Progenitor cell of endocrine pancreas (in vitro differentiated cells): ENCODE measurements at regions not wholly inside any gene's neighbourhood (a gene's known extent, or its start where the extent isn't known, plus 50 kb on each side); places are given as distances from the start of the nearest gene placed in this dataset.

ENCODE experiments used
- DNase-seq: peaks from one replicate; pipeline ENCODE4 v3.0.0; 2021; ENCODE audit warnings: low spot score; ENCODE audit not compliant: unreplicated experiment
- H3K27ac Mint-ChIP-seq: 2 replicates; pipeline ENCODE4 v1.8.0; 2021; ENCODE audit warnings: mild to moderate bottlenecking, moderate library complexity, mixed read lengths
- H3K27me3 Mint-ChIP-seq: 2 replicates; pipeline ENCODE4 v1.8.0; 2021; ENCODE audit warnings: mixed read lengths
- H3K36me3 Mint-ChIP-seq: 2 replicates; pipeline ENCODE4 v1.8.0; 2022; ENCODE audit warnings: mixed read lengths; ENCODE audit not compliant: insufficient read depth
- H3K4me1 Mint-ChIP-seq: 2 replicates; pipeline ENCODE4 v1.8.0; 2021; ENCODE audit warnings: low read depth, mixed read lengths
- H3K4me3 Mint-ChIP-seq: 2 replicates; pipeline ENCODE4 v1.8.0; 2021; ENCODE audit warnings: low read depth, mild to moderate bottlenecking, moderate library complexity, mixed read lengths
- H3K9me3 Mint-ChIP-seq: 2 replicates; pipeline ENCODE4 v1.8.0; 2021; ENCODE audit warnings: low read depth, mixed read lengths
- TF ChIP-seq, protein P1 (sequence below): fragments of 200-600 bp; sonication (generic); IDR thresholded peaks from one replicate; pipeline ENCODE4 v1.5.0; 2021; ENCODE audit warnings: antibody characterized with exemption, mild to moderate bottlenecking; ENCODE audit not compliant: unreplicated experiment

DNA sequence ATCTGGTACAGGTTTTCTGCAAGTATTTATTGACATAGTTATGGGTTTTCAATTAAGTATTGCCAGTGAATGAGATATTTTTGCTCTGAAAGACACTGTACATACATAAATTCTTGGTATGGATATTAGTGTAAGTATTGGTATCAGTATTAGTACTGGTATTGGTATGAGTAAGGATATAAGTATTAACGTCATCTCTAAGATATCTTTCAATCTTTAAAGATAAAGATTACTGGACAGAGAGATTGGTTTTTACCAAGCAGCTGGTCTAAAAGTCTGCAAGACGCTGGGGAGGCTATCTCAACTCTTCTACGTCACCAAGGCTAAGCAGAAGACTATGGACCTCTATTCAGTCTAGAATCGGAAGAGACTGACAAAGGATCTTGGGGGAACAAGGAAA, 234.5 kb downstream of the NXPE2 start:
- Mint-ChIP-seq H3K9me3 (no peaks in the 10 kb centered on the region), H3K27ac (no peak overlapping the region)
- TF ChIP-seq, protein P1, sequence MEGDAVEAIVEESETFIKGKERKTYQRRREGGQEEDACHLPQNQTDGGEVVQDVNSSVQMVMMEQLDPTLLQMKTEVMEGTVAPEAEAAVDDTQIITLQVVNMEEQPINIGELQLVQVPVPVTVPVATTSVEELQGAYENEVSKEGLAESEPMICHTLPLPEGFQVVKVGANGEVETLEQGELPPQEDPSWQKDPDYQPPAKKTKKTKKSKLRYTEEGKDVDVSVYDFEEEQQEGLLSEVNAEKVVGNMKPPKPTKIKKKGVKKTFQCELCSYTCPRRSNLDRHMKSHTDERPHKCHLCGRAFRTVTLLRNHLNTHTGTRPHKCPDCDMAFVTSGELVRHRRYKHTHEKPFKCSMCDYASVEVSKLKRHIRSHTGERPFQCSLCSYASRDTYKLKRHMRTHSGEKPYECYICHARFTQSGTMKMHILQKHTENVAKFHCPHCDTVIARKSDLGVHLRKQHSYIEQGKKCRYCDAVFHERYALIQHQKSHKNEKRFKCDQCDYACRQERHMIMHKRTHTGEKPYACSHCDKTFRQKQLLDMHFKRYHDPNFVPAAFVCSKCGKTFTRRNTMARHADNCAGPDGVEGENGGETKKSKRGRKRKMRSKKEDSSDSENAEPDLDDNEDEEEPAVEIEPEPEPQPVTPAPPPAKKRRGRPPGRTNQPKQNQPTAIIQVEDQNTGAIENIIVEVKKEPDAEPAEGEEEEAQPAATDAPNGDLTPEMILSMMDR = no peak

DNA sequence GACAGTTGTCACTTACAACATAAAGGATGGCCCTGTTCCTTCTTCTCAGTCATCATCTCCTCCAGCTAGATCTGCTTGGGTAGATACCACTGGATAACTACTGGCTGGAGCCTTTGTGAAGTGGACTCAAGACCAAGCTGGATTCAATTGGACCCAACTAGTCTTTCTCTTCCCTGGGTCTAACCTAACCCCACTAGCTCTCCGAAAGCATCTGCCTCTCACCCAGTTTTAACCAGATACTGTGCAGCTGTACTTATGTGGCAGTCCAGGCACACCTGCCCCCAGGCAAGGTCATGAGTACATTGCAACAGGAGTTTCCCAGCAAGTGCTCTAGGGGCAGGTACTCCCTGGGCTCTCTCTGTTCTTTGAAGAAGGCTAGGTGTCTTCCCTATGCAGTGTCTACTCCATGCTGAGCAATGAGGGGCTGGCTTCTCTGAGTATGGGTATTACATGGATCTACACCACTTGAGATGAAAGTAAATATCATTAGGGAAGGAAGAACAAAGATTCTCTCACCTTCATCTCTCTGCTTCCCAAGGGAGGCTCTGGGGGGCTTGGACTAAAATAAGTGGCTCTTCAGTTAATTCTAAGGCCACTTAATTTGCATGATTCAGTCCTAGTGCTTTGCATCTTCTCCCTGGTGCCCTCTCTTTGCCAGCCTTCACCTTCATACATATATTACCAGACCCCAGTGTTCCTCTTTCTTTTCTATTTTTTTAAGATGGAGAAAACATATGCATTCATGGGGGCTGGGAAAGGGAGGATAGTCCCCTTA, 236.1 kb downstream of the NXPE2 start:
- no peaks in the 10 kb centered on the region for H3K9me3 Mint-ChIP-seq
- TF ChIP-seq, protein P1 = no peak
- H3K4me1 Mint-ChIP-seq = peaks cover 2% of the 10 kb centered on the region
- no peaks in the 10 kb centered on the region for H3K36me3 Mint-ChIP-seq
- peaks cover 11% of the 10 kb centered on the region for H3K27me3 Mint-ChIP-seq
- no peak for DNase-seq
- no peak overlapping the region for H3K4me3 Mint-ChIP-seq
- H3K27ac Mint-ChIP-seq = no peak overlapping the region

More for the DNA sequence above, 234.5 kb downstream of the NXPE2 start:
- Mint-ChIP-seq H3K4me3 (no peak overlapping the region), H3K4me1 (peaks cover 2% of the 10 kb centered on the region), H3K36me3 (no peaks in the 10 kb centered on the region), H3K27me3 (peaks cover 11% of the 10 kb centered on the region)
- DNase-seq = no peak

DNA sequence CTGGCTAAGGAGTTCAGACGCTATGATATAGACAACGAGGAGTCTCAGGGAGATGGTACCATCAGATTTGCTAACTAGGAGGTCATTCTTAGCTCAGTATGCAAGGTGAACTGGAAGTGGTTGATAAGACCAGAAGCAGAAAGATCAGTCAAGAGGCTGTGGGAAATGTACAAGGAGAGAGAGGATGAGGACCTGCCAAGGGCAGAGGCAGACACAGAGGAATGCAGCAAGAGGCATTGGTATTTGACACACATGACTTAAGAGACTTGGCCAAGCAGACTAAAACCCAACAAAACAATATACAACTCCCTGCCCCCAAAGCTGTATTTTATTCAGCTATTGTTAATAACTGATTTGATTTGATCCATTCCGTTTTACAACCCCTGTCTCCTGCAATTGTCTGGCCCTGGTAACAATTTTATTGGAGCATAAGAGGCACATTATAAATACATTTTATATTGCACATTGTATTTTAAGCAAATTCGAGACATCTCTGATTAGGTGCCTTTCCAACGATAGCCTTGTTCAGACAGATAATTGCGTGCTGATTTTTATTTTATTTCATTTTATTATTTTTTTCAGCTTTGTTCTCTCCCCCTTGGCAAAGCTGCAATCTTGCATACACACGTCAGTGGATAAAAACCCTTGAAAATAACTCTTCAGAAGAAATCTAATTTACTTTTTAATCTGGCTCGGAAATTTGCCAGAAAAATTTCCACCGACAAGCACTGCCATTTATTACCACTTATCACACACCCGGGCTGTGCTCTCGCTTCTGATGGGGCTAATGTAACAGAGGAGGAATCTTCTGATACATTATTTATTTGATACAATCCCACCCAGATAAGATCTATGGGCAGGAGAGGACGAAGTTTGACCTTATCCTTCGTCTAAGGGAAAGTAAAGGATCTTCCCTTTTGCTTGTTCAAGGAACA, 237.8 kb downstream of the NXPE2 start:
- no peak for DNase-seq
- Mint-ChIP-seq H3K27ac (no peak overlapping the region), H3K27me3 (peaks cover 16% of the 10 kb centered on the region), H3K4me3 (no peak overlapping the region), H3K36me3 (no peaks in the 10 kb centered on the region), H3K4me1 (no peaks in the 10 kb centered on the region), H3K9me3 (no peaks in the 10 kb centered on the region)
- TF ChIP-seq, protein P1 = no peak

DNA sequence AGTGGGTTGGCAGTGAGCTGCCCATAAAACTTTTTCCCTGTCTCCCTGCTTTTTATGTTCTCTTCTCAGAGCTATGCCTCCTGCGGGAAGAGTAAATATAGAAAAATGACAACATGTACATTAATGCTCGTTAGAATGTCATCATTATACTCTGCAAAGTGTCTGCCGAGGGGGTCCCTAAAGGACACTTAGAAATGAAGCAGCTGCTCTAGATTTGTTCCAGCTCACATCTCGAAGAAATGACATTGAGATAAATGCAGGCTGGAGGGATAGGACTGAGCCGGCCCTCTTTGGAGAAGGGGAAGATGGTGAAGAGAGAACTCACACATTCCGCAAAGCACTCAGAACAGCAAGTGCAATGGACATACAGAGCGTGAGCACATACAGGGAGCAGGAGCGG, 240.0 kb downstream of the NXPE2 start:
- H3K4me1 Mint-ChIP-seq = no peaks in the 10 kb centered on the region
- H3K36me3 Mint-ChIP-seq = no peaks in the 10 kb centered on the region
- no peak overlapping the region for H3K4me3 Mint-ChIP-seq
- DNase-seq = no peak
- TF ChIP-seq, protein P1 = no peak
- no peak overlapping the region for H3K27ac Mint-ChIP-seq
- H3K9me3 Mint-ChIP-seq = no peaks in the 10 kb centered on the region
- H3K27me3 Mint-ChIP-seq = peaks cover 14% of the 10 kb centered on the region

DNA sequence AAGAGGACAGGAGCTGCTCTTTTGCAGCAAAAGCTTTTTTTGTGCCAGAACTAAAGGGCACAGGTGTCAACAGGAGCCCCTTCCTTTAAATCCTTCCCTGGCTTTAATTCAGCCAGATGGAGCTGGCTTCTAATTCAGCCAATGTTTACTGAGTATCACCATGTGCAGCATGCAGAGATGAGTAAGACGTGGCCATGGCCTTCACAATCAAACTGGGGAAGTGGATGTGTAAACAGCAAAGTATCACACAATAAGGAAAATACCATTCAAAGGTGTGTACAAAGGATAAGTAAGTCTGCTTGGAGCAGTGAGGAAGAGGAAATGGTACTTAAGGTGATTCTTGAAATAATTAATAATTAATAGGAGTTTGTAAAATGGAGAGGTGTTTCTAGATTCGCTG, 243.4 kb downstream of the NXPE2 start:
- Mint-ChIP-seq H3K4me3 (no peak overlapping the region), H3K27ac (no peak overlapping the region), H3K27me3 (peaks cover 10% of the 10 kb centered on the region), H3K9me3 (no peaks in the 10 kb centered on the region), H3K36me3 (no peaks in the 10 kb centered on the region), H3K4me1 (no peaks in the 10 kb centered on the region)
- no peak for DNase-seq
- TF ChIP-seq, protein P1 = no peak
